Sigmoid colon (tissue), 6 donors: ENCODE measurements at regions not wholly inside any gene's neighbourhood (a gene's known extent, or its start where the extent isn't known, plus 50 kb on each side); places are given as distances from the start of the nearest gene placed in this dataset.

ENCODE experiments used
- DNase-seq: peaks from one replicate; pipeline ENCODE4 v3.0.0-alpha.2; 2019
- H3K27ac ChIP-seq, 4 donors: fragments of 200-600 bp; sonication (generic); one replicate each; pipeline ENCODE4 v1.5.1; 2016 to 2019; ENCODE audit warnings: mild to moderate bottlenecking in 1 of 4
- H3K27me3 ChIP-seq, 3 donors: fragments of 200-600 bp; sonication (generic); one replicate each; pipeline ENCODE4 v1.5.1; 2019; ENCODE audit warnings: mild to moderate bottlenecking in 1 of 3
- H3K36me3 ChIP-seq, 4 donors: fragments of 200-600 bp; sonication (generic); one replicate each; pipeline ENCODE4 v1.5.1; 2016 to 2019
- H3K4me1 ChIP-seq, 4 donors: fragments of 200-600 bp; sonication (generic); one replicate each; pipeline ENCODE4 v1.5.1; 2017 to 2019
- H3K4me3 ChIP-seq, 4 donors: fragments of 200-600 bp; sonication (generic); one replicate each; pipeline ENCODE4 v1.5.1; 2017 to 2019; ENCODE audit warnings: mild to moderate bottlenecking in 2 of 4, moderate library complexity in 1 of 4
- H3K9me3 ChIP-seq, 4 donors: fragments of 200-600 bp in 3 of 4; sonication (generic) in 3 of 4; one replicate each; pipeline versions ENCODE4 v1.5.1 to v1.6.1; 2013 to 2019
- CTCF ChIP-seq, 4 experiments: fragments of 450-650 bp in 3 of 4; fragments of 200-600 bp in 1 of 4; IDR thresholded peaks; one replicate each; pipeline ENCODE4 v1.5.1; 2016 to 2019; ENCODE audit warnings: antibody characterized with exemption in 4 of 4, mild to moderate bottlenecking in 3 of 4, moderate library complexity in 2 of 4
- EP300 ChIP-seq, 4 donors: sonication (generic); formaldehyde crosslinking; IDR thresholded peaks; one replicate each; pipeline ENCODE4 v1.6.1; 2017; ENCODE audit warnings: antibody characterized with exemption in 4 of 4
- POLR2A ChIP-seq, 2 donors: fragments of 450-650 bp; IDR thresholded peaks; one replicate each; pipeline ENCODE4 v1.6.1; 2016; ENCODE audit warnings: antibody characterized with exemption in 2 of 2, mild to moderate bottlenecking in 2 of 2, moderate library complexity in 2 of 2
- POLR2AphosphoS5 ChIP-seq, 4 donors: sonication (generic); formaldehyde crosslinking; IDR thresholded peaks; one replicate each; pipeline ENCODE4 v1.6.1; 2017; ENCODE audit warnings: antibody characterized with exemption in 4 of 4
- WGBS, 2 donors: extraction: QIAGEN DNeasy Blood & Tissue Kit; methylation state at CpG; one replicate each; pipeline ENCODE4 v1.1.7; 2013; 5-methylcytosine and 5-hydroxymethylcytosine counted together
- intact Hi-C: fragments of 100-400 bp; cut with DNase I; formaldehyde crosslinking; loops from one replicate; pipeline ENCODE4 v1.15.1; 2023
- donor health status: healthy with polysubstance abuse.
- donor health status: healthy.

- Histone ChIP-seq H3K36me3 (no peaks in the 10 kb centered on the region), H3K4me3 (no peak overlapping the region), H3K27me3 (no peaks in the 10 kb centered on the region), H3K4me1 (peaks cover 0 to 7% (median 1%) of the 10 kb centered on the region in 4 donors), H3K27ac (no peak overlapping the region), H3K9me3 (no peaks in the 10 kb centered on the region)
- intact Hi-C loops, result no loop called here
- no peak for TF ChIP-seq EP300 (IDR thresholded peaks at IDR 0.05)
- TF ChIP-seq CTCF (IDR thresholded peaks at IDR 0.05), result no peak
- no peak for TF ChIP-seq POLR2AphosphoS5 (IDR thresholded peaks at IDR 0.05)
- TF ChIP-seq POLR2A (IDR thresholded peaks at IDR 0.05), result no peak
- no peak for DNase-seq
- WGBS, 2 donors, result 89 to 94% methylated on average over 6 of the region's 6 CpGs
Measured at GRCh38 chr1:184322253-184322652, 64.6 kb upstream of the C1orf21 start.

GRCh38 chr1:184324972-184325371 is 61.9 kb upstream of the C1orf21 start:
- intact Hi-C loops, result no loop called here
- no peak overlapping the region for H3K4me3 ChIP-seq
- H3K36me3 ChIP-seq, result no peaks in the 10 kb centered on the region
- TF ChIP-seq CTCF (IDR thresholded peaks at IDR 0.05) (no peak), EP300 (IDR thresholded peaks at IDR 0.05) (no peak)
- H3K27me3 ChIP-seq, result no peaks in the 10 kb centered on the region
- H3K9me3 ChIP-seq, result no peaks in the 10 kb centered on the region
- no peak for DNase-seq
- H3K4me1 ChIP-seq, result peaks cover 0 to 13% (median 7%) of the 10 kb centered on the region in 4 donors
- H3K27ac ChIP-seq, result no peak overlapping the region
- 70 to 78% methylated on average over 3 of the region's 3 CpGs for WGBS, 2 donors

- intact Hi-C loops, result no loop called here
- Histone ChIP-seq H3K4me1 (peaks cover 0 to 26% (median 16%) of the 10 kb centered on the region in 4 donors), H3K36me3 (no peaks in the 10 kb centered on the region), H3K4me3 (no peak overlapping the region), H3K27me3 (no peaks in the 10 kb centered on the region), H3K9me3 (no peaks in the 10 kb centered on the region), H3K27ac (peak overlapping the region in 1 of 4 donors; percentile 27)
- DNase-seq, result no peak
- WGBS, 2 donors, result 10 to 64% methylated on average over 6 of the region's 6 CpGs
- TF ChIP-seq POLR2A (IDR thresholded peaks at IDR 0.05) (no peak), EP300 (IDR thresholded peaks at IDR 0.05) (peak in 2 of 4 donors; percentile 52 to 59), POLR2AphosphoS5 (IDR thresholded peaks at IDR 0.05) (peak in 3 of 4 donors; percentile 27 to 72 (median 39)), CTCF (IDR thresholded peaks at IDR 0.05) (no peak)
Measured at GRCh38 chr1:184326278-184326677, 60.6 kb upstream of the C1orf21 start.

GRCh38 chr1:184329245-184329953 is 57.4 kb upstream of the C1orf21 start:
- Histone ChIP-seq H3K36me3 (no peaks in the 10 kb centered on the region), H3K4me3 (no peak overlapping the region), H3K27ac (peak overlapping the region in 3 of 4 donors; percentile 67 to 72 (median 72)), H3K9me3 (no peaks in the 10 kb centered on the region), H3K4me1 (peaks cover 0 to 29% (median 16%) of the 10 kb centered on the region in 4 donors), H3K27me3 (no peaks in the 10 kb centered on the region)
- no peak for TF ChIP-seq EP300 (IDR thresholded peaks at IDR 0.05)
- TF ChIP-seq POLR2A (IDR thresholded peaks at IDR 0.05), result no peak
- TF ChIP-seq POLR2AphosphoS5 (IDR thresholded peaks at IDR 0.05), result no peak
- TF ChIP-seq CTCF (IDR thresholded peaks at IDR 0.05), result no peak
- no peak for DNase-seq
- intact Hi-C loops, result no loop called here
- 28 to 59% methylated on average over 7 of the region's 7 CpGs for WGBS, 2 donors
